HPDE6-E6E7 (cell line): ENCODE measurements at regions not wholly inside any gene's neighbourhood (a gene's known extent, or its start where the extent isn't known, plus 50 kb on each side); places are given as distances from the start of the nearest gene placed in this dataset.
A peak's percentile ranks its signal among the peaks of the same experiment; 100 is the strongest.

ENCODE experiments used
- DNase-seq: peaks from one replicate; pipeline ENCODE4 v3.0.0; 2011; ENCODE audit warnings: missing footprints; ENCODE audit errors: extremely low spot score

DNA sequence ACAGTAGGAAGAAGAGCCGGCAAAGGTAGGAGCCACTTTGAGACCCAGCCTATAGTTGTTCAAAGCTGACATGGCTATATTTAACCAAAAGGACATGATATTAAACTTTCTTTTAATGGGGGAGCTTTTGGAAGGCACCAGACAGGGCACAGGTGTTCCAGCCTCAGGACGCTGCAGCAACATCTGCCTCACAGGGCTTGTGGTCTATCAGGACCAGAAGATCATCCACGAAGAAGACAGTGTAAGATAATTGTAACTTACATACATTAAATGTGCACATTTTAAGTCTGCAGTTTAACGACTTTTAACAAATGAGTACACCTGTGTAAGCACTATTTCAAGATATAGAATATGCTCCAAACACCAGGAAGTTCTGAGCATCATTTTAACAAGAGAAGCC is 168.2 kb upstream of the PMEPA1 start:
- no peak for DNase-seq

DNA sequence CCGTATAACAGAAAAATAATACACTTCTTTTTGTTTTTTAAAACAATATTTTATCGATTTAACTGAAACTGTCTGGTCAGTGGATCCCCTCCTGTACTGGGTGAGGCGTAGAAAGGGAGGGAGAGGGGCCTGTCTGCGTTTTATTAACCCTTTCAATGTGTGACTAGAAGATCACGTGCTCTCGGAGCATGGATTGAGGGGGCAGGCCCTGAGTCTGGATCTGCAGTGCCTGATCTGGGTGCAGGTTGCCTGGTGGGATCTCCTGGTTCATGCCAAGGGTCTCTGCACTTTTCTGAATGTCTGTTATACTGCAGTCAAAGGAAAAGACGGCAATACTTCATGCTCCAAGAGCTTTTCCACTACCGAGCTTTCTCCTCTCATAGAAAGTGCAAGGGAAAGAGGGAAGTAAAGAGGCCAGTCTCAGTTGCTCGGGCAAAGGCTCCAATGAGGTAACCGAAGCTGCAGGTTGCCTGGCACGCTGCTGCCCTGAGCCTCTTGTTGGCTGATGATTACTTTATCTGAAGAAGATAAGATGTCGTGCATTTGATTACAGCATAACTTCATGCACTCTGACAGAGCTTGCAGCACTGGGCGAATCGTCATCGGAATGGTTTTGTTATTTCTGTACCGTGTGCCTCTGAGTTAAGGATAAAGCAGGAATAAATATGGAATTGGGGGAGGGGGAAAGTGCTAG is 167.5 kb upstream of the PMEPA1 start:
- DNase-seq = no peak

DNA sequence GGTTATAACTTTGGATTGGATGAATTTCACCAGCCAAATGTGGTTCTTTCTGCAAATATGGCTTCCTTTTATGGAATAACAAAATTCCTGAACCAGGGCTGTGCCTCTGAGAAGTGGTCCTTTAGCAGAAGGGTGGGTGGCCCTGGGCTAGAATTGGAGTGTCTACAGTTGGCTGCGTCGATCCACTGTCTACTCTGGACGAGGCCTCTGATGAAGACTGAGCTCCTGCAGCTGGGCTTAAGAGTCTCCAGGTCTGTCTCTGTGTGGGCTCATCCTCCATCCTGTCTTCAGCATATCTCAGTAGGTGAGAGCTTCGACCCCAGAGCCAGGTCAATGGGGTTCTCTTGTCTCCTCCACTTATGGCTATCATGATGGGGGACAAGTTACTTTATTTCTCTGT is 166.3 kb upstream of the PMEPA1 start:
- no peak for DNase-seq

DNA sequence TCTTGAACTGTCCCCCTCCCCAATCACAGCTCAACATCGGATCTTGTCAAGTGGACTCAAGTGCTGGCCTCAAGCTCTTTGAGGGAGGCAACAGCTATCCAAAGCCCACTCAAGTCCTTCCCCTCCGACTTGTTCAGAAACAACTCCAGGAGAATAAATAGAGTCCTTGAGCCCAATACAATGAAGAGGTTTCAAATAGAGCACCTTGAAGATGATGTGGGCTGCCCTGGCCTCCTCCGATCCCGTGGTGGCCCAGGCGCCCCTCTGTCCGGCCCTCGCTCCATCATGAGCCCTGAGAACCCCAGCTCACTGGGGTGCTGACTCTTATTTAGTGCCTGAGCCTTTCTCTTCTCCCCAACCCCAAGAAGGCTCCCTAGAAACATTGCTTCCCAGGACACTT is 164.3 kb upstream of the PMEPA1 start:
- DNase-seq = no peak

DNA sequence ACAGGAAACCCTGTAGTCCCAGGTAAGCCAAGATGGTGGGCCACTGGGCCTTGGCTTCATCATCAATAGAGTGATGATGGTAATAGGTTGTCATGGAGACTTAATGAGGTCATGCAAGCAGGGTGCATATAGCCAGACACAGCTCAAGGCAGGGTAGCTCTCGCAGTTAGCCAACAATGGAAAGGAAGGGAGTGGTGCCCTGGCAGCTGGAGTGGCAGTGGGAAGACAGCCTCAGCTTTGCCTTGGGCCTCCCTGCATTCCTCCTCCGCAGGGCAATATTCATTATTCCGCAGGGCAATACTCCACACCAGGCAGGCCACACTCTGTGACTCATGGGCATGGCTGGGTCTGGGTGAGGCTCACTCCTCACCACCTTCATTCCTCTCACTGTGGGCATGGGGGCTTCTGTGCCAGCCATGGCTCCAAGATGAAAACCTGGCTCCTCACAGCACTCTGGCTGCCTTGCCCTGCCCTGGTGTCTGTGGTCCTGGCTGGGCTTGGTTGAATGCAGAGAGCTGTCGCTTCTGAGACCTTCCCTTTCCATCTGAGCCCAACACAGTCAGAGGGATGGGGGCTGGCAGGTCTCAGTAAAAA is 163.1 kb upstream of the PMEPA1 start:
- DNase-seq = no peak

DNA sequence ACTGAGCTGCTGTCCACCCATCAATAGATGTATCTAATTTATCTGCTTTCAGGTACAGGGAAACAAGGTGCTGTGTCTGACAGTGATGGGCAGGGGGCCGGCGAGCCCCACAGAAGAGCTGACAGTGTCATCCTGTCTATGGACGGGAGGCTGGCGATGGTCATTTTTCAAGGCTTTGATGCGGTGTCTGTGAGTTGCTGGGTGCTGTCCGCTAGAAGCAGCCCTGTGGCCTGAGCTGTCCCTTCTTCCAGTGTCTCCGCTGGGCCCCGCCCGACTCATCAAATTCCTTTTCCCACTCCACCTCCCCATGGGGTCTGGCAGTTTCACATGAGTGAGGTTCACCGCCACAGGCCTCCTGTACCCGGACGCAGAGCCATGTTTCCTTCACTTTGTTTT is 161.4 kb upstream of the PMEPA1 start:
- no peak for DNase-seq

DNA sequence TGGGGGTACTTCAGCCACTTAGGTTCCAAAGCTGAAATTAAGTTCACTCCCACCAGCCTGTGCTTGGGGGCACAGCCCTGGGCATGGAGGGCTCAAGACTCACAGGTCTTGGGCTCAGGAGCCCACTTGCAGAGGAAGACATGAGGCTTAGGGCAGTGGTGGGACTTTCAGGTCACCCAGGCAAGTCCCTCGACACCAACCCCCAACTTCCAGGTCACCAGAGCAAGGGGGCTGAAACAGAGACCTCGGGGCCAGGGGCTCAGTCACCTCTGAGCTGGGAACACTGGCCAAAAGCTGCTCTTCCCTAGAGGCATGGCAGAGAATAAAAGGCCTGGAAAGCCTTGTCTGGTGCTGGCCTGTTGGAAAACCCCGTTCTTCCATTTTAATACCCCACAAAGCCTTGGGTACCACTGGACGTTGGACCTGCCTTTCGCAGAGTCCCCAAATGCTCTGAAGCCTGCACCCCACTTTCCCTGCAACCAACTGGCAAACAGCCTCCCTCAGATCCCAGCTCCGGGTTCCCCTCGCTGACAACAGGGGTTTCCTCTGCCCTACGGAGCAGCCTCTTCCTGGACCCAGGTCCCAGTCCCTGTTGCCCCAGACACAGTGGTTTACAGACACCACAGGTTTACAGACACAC is 160.9 kb upstream of the PMEPA1 start:
- DNase-seq = no peak

DNA sequence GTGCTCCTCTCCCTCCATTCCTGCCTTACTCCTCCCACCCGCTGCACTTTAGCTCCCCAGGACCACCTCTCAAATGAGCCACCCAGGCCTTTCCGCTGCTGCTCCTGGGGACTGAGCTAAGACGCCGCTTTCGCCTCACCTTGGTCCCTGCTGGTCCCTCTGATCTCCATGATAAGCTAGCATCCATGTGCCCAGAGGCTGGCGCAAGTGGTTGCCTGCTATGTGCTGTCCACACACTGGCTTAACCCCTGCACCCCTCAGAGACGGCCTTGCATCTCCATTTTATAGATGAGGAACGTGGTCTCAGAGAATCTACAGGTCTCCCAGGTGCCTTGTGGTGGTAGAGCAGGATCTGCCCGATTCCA is 160.1 kb upstream of the PMEPA1 start:
- DNase-seq = no peak

DNA sequence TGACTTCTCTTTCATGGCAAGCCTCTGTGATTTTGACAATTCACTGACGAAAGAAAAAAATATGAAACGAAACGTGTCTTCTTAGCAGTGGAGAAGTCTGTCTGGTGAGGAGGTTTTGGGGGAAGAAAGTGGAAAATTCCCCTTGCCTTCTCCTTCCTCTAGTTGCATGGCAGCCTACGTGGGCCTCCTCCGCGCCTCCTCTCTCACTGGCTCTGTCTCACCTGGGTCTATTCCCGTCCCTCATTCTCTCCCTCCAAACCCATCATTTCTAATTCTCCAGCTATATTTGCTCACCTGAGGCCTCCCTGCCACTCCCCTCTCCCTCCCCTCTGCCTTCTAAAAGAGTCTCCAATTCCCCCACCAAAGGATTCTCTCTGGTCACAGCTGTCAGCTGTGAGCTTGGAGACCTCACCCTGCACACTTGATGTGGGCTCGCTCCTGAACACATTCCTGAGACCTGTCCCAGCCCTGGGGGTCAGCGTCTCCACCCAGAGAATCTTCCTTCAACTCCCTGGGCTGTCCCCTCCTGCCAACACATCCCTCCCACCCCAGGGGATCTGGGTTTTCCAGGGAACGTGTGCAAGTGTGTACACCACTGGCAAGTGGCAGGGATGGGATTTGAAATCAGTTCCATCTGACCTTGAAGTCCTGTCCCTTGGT is 159.6 kb upstream of the PMEPA1 start:
- no peak for DNase-seq

DNA sequence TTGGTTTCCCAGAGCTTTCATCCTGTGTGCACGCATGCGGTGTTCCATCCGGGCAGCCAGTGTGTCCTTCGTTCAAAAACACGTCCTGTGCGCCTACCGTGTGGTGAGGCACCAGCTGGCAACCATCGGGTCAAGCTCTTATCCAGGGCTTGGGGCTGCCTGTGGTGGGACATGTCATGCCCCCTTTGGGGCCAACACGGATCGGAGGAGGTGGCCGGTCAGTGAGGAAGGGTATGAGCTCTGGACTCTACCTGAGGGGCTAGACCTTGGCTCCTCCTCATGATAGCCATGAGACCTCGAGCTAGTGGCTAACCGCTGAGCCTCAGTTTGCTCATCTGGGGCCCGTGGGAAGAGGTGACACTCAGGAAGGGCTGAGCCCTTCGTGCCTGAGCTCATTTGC is 158.5 kb upstream of the PMEPA1 start:
- no peak for DNase-seq

DNA sequence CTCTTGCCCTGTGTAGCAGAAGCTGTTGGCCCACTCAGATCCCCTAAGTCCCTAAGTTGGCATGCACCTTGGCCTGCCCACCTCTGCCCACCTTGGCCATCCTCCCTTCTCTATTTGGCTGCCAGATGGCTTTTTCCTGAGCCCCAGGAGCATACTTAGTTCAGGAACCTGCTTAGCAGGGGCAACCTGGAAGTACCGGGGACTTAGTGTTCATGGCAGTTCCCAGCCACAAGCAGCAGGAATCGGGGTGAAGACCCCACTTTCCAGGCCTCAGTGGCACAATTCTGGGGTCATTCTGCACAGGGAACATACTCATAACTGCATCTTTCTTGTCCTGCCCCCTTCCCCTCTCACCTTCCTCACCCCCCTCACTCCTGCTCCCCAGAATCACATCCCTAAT is 158.0 kb upstream of the PMEPA1 start:
- DNase-seq = no peak

DNA sequence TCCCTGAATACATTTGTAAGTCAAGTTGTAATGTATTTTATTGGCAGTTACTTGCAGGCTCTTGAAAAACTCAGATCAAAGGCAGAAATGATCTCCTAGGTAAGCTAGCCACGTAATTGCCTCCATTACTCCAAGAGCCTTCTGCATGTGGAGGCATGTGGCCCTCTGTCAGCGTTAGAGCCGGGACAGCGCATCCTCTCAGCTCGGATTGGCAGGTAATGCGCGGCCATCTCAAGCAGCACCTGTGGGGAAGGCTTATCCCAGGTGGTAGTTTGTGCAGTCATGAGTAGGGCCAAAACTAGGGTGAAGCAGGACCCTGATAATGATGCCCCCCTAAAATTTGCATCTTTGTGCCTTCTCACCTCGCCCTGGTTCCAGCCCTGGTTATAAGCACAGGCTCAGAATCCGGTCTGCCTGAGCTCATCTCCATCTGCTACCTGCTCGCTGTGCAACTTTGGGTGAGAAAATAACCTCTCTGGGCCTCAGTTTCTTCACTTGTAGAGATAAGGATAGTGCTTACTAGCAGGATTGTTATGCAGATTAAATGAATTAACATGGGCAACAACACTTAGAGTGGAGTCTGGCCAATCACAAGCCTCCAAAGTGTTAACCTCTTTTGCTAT is 157.5 kb upstream of the PMEPA1 start:
- DNase-seq = no peak

DNA sequence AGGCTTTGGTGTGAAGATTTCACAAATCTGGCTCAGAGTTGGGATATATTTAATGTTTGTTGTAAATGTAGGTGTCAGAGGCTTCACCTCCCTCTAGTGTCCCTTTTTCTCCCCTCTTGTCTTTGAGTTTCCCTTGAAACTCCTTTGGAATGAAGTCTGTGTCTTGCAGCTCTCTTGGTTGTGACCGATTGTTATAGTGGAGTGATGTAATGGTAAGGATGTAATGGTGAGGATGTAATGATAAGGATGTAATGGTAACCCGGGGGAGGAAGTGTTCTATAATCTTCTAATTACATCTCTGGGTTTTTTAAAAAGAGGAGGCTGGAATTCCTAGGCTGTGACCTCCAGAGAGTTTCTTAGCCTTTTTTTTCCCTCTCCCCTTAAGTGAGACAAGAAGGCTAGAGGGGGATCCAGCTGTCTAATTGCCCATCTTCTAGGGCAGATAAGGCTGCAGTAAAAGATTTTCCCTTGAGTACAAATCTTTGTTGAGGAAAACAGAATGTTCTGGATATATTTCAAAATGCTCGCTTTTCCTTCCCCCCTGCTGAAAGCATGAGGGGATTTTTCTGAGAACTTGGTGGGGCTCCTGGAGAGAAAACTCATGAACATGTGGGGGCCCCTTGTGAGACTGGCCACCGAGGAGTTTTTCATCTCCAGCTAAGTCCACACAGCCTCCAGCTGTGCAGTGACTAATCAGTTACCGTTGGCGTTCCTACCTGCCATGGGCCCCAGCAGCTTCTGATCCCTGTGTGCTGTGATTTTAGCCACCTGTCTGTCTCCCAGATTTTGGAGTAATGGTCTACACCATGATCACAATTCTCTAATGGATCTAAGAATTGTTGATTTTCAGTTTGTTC is 156.7 kb upstream of the PMEPA1 start:
- DNase-seq = peak; percentile 48

DNA sequence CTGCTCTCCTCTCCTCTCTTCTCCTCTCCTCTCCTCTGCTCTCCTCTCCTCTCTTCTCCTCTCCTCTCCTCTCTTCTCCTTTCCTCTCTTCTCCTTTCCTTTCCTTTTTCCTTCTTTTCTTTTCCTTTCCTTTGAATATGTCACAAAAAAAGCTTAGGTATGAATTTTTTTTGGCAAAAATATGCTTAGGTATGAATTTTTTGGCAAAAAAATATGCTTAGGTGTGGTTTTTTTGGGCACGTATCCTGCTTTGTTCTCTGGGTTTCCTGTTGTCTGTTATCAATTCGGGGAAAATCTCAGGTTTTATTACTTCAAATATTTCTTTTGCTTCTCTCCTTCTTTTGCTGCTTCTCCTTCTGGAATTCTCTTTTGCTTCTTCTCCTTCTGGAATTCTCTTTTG is 155.5 kb upstream of the PMEPA1 start:
- no peak for DNase-seq

DNA sequence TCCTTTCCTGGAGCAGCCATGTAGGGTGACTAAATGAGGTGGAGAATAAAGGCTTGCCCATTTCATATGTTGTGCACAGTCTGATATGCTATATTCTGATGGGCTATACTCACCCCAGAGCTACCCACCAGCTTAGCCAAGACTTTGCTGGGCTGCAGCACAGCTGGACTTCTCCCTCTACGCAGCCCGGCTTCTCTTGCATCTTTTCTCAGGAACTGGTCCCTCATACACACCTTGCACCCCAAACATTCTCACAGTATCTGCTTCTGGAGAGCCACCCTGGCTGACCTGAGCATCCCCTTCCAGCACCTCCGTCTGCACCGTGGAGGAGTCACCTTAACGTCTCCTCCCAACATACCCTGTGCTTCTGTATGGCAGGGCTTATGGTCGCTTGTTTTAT is 150.8 kb upstream of the PMEPA1 start:
- no peak for DNase-seq

DNA sequence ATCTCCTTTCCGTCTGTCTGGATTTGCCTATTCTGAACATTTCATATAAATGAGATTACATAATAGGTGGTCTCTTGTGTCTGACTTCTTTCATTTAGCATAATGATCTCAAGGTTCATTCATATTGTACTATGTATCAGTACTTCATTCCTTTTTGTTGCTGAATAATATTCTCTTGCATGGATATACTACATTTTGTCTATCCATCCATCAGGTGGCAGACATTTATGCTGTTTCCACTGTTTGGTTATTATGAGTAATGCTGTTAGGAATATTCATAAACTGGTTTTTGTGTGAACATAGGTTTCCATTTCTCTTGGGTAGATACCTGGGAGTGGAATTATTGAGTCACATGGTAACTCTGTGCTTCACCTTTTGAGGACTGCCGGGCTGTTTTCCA is 148.2 kb upstream of the PMEPA1 start:
- no peak for DNase-seq

DNA sequence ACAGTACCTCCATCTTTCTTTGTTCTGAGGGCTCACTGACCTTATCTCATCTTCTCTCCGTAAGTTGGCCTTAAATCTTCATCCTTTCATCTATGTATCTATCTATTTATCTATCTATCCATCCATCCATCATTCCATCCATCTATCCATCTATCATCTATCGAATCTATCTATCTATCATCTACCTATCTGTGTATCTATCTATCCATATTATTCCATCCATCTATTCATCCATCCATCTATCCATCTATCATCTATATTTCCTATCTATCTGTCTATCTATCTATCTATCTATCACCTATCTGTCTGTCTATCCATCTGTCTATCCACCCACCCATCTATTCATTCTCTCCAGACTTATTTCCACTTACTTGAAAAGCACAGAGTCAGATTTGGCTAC is 147.3 kb upstream of the PMEPA1 start:
- no peak for DNase-seq

DNA sequence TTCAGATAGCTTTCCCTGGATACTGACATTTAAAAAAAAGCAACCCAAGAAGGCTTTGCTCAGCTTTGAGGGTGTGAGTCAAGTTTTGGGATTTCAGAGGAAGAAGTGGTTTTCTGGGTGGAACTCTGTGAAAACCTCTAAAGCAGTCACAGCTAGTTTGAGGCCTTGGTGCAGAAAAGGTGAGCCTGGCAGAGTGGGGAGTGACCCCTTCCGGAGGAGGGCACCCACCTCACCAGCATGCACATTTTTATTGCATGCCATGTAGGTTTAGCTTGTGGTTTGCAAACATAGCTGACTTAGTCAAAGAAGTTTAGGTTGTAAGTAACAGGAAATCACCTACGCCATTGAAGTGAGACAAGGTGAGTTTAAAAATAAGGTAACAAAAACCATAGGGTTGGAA is 146.8 kb upstream of the PMEPA1 start:
- DNase-seq = no peak

DNA sequence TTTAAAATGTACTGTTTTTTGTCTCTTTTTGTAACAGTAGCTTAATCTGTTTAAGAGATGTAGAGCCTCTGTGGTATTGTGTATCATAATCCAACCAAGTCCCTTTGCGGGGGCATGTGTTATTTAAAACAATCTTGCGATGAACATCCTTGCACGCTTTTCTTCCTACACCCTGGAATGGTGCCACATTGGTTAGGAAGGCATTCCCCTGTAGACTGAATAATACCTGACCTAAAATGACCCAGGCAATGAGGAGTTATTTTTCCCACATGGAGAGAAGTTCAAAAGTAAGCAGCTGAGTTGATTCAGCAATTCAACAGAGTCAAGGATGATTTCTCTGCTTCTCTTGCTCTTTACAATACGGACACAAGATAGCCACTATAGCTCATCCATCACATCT is 142.0 kb upstream of the PMEPA1 start:
- DNase-seq = no peak

DNA sequence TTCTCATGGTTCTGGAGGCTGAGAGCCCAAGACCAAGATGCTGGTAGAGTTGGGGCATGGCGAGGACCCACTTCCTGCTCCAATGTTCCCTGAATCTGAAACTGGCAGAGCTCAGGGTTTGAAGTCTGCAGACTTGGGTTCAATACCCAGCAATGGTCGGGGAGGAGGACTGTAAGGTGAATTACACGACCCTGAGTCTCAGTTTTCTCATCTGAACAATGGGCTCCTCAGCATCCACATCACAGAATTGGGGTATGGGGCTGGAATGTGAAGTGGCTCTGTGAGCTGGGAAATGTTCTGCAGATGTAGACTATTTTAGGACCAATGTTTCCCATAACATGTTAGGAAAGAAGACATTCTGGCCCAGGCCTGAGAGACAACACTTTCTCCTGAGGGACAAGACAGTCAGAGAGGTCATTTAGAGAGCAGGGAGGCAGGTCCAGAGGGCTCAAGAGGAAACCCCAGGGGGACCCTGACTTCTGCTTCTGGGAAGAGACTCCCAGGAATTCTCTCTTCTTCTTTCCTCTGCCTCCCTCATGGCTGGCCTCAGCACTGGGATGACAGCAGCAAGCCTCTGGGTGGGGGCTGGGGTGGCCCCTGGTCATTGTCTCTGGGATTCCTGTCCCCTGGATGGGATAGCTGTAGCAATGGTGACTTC is 141.3 kb upstream of the PMEPA1 start:
- no peak for DNase-seq
